GM23338 (cell line): ENCODE measurements at regions not wholly inside any gene's neighbourhood (a gene's known extent, or its start where the extent isn't known, plus 50 kb on each side); places are given as distances from the start of the nearest gene placed in this dataset.
"Not testable (repeated sequence)": the region's sequence is repeated elsewhere in the genome, so short reads cannot be mapped to it uniquely, and the experiment has no call there.

ENCODE experiments used
- ATAC-seq: fragments of 200-7000 bp; cut with Tn5 transposase; 3 replicates; pipeline ENCODE4 v1.9.1; 2020
- DNase-seq: peaks from one replicate; pipeline ENCODE4 v3.0.0-alpha.2; 2015; ENCODE audit warnings: low spot score
- H2AFZ ChIP-seq: fragments of 200-600 bp; sonication (generic); 2 replicates; pipeline ENCODE4 v1.8.0; 2016; ENCODE audit warnings: antibody characterized with exemption, mild to moderate bottlenecking, moderate library complexity
- H3F3A ChIP-seq: fragments of 200-600 bp; sonication (generic); replicated peaks from 2 replicates; pipeline ENCODE4 v1.8.0; 2017; ENCODE audit warnings: antibody characterized with exemption, mixed run types, low read depth
- H3K27ac ChIP-seq: fragments of 200-600 bp; sonication (generic); 2 replicates; pipeline ENCODE4 v1.6.1; 2016; ENCODE audit warnings: low read depth
- H3K27me3 ChIP-seq: fragments of 200-600 bp; sonication (generic); 2 replicates; pipeline ENCODE4 v1.8.0; 2016; ENCODE audit warnings: mild to moderate bottlenecking, mixed run types, moderate library complexity; ENCODE audit not compliant: insufficient read depth
- H3K36me3 ChIP-seq: fragments of 200-600 bp; sonication (generic); 2 replicates; pipeline ENCODE4 v1.8.0; 2016; ENCODE audit warnings: mild to moderate bottlenecking; ENCODE audit not compliant: insufficient read depth
- H3K4me1 ChIP-seq: fragments of 200-600 bp; sonication (generic); 2 replicates; pipeline ENCODE4 v1.8.0; 2016; ENCODE audit warnings: mild to moderate bottlenecking, moderate library complexity; ENCODE audit not compliant: insufficient read depth
- H3K4me2 ChIP-seq: fragments of 200-600 bp; sonication (generic); 2 replicates; pipeline ENCODE4 v1.7.1; 2017; ENCODE audit warnings: mixed run types
- H3K4me3 ChIP-seq: fragments of 200-600 bp; sonication (generic); 2 replicates; pipeline ENCODE4 v1.6.1; 2016; ENCODE audit warnings: mixed run types
- H3K79me2 ChIP-seq: fragments of 200-600 bp; sonication (generic); replicated peaks from 2 replicates; pipeline ENCODE4 v1.8.0; 2017; ENCODE audit warnings: mild to moderate bottlenecking; ENCODE audit not compliant: insufficient read depth
- H3K9me2 ChIP-seq: fragments of 200-600 bp; sonication (generic); 2 replicates; pipeline ENCODE4 v1.8.0; 2017; ENCODE audit not compliant: insufficient read depth
- H4K20me1 ChIP-seq: fragments of 200-600 bp; sonication (generic); replicated peaks from 2 replicates; pipeline ENCODE4 v1.8.0; 2017; ENCODE audit warnings: mild to moderate bottlenecking; ENCODE audit not compliant: insufficient read depth
- H3K27ac Mint-ChIP-seq: 2 replicates; pipeline ENCODE4 v1.8.0; 2020; ENCODE audit warnings: inconsistent platforms, mild to moderate bottlenecking, moderate library complexity, mixed read lengths
- H3K27me3 Mint-ChIP-seq: 3 replicates; pipeline ENCODE4 v1.8.0; 2022; ENCODE audit warnings: low read depth, mild to moderate bottlenecking, moderate library complexity, mixed read lengths, inconsistent platforms; ENCODE audit not compliant: insufficient read depth, poor library complexity
- H3K36me3 Mint-ChIP-seq: 3 replicates; pipeline ENCODE4 v1.8.0; 2021; ENCODE audit warnings: low read depth, mild to moderate bottlenecking, inconsistent platforms, moderate library complexity, mixed read lengths
- H3K4me1 Mint-ChIP-seq: 3 replicates; pipeline ENCODE4 v1.8.0; 2020; ENCODE audit warnings: mild to moderate bottlenecking, inconsistent platforms, mixed read lengths
- H3K4me3 Mint-ChIP-seq: 3 replicates; pipeline ENCODE4 v1.8.0; 2021; ENCODE audit warnings: moderate library complexity, mild to moderate bottlenecking, inconsistent platforms, mixed read lengths
- H3K9me3 Mint-ChIP-seq: 3 replicates; pipeline ENCODE4 v1.8.0; 2020; ENCODE audit warnings: moderate library complexity, mild to moderate bottlenecking, inconsistent platforms, mixed read lengths
- ETS1 ChIP-seq: IDR thresholded peaks from 2 replicates; pipeline ENCODE4 v1.6.1; 2016; ENCODE audit warnings: antibody characterized with exemption
- POLR2AphosphoS5 ChIP-seq: IDR thresholded peaks from 2 replicates; pipeline ENCODE4 v1.6.1; 2016; ENCODE audit warnings: antibody characterized with exemption, low read depth
- STAT1 ChIP-seq: IDR thresholded peaks from one replicate; pipeline ENCODE4 v1.6.1; 2016; ENCODE audit warnings: antibody characterized with exemption; ENCODE audit not compliant: unreplicated experiment
- ZNF114 ChIP-seq: fragments of 250-450 bp; sonication (Bioruptor Pico); IDR thresholded peaks from 2 replicates; pipeline ENCODE4 v1.5.0; 2020; ENCODE audit warnings: mild to moderate bottlenecking, moderate library complexity
- ZNF331 ChIP-seq: fragments of 250-450 bp; sonication (Bioruptor Pico); IDR thresholded peaks from 2 replicates; pipeline ENCODE4 v1.5.0; 2020; ENCODE audit warnings: low read depth, mild to moderate bottlenecking, moderate library complexity
- ZNF462 ChIP-seq: fragments of 250-450 bp; sonication (Bioruptor Pico); IDR thresholded peaks from 2 replicates; pipeline ENCODE4 v1.5.0; 2020; ENCODE audit warnings: mild to moderate bottlenecking, moderate library complexity

GRCh38 chr1:221967538-221967937, 225.6 kb upstream of the DUSP10 start:
- H3K4me1 Mint-ChIP-seq, result peaks cover 40% of the 10 kb centered on the region
- H2AFZ ChIP-seq, H3K27ac Mint-ChIP-seq, H3K9me3 Mint-ChIP-seq, H3K36me3 Mint-ChIP-seq, H3K27ac ChIP-seq, H3K36me3 ChIP-seq, H4K20me1 ChIP-seq, H3K4me3 ChIP-seq, H3K9me2 ChIP-seq, H3K4me3 Mint-ChIP-seq, ATAC-seq, H3K79me2 ChIP-seq, H3K27me3 Mint-ChIP-seq, H3F3A ChIP-seq, H3K27me3 ChIP-seq: not testable (repeated sequence)
- peak; percentile 24 for DNase-seq
- H3K4me2 ChIP-seq, result peak overlapping the region; percentile 48; the same call in 1 of the 2 replicates
- peaks cover 35% of the 10 kb centered on the region for H3K4me1 ChIP-seq

- DNase-seq, H3K4me3 Mint-ChIP-seq, H3K36me3 Mint-ChIP-seq, H3K9me3 Mint-ChIP-seq, H3K9me2 ChIP-seq, H3F3A ChIP-seq, H3K36me3 ChIP-seq, H3K4me3 ChIP-seq, ATAC-seq, H3K27ac Mint-ChIP-seq, H3K4me2 ChIP-seq, H2AFZ ChIP-seq, H4K20me1 ChIP-seq, H3K27ac ChIP-seq, H3K27me3 Mint-ChIP-seq, H3K27me3 ChIP-seq, H3K79me2 ChIP-seq: not testable (repeated sequence)
- peaks cover 37% of the 10 kb centered on the region for H3K4me1 Mint-ChIP-seq
- peaks cover 34% of the 10 kb centered on the region for H3K4me1 ChIP-seq
Measured at GRCh38 chr1:221966888-221967287, 225.0 kb upstream of the DUSP10 start.

GRCh38 chr1:221965891-221966290, 224.0 kb upstream of the DUSP10 start:
- not testable (repeated sequence) for DNase-seq, H3K4me3 Mint-ChIP-seq, H3K9me3 Mint-ChIP-seq

GRCh38 chr1:221965252-221965651, 223.4 kb upstream of the DUSP10 start:
- H3K4me3 Mint-ChIP-seq, result no peak overlapping the region
- H3K4me1 Mint-ChIP-seq, result peaks cover 29% of the 10 kb centered on the region
- 0 out of 2 replicates have a peak, but pooled peaks cover 4% of the 10 kb centered on the region for H3K9me2 ChIP-seq
- TF ChIP-seq ZNF331, result no peak
- no peak for TF ChIP-seq ETS1
- no peak for TF ChIP-seq POLR2AphosphoS5
- no peak for TF ChIP-seq ZNF114
- TF ChIP-seq ZNF462 (CRISPR knock-in tag), result no peak
- no peak for TF ChIP-seq STAT1

More at GRCh38 chr1:221965891-221966290, 224.0 kb upstream of the DUSP10 start:
- H3K27me3 ChIP-seq, H3K4me3 ChIP-seq, H3K36me3 Mint-ChIP-seq, H3K27me3 Mint-ChIP-seq, H3K27ac Mint-ChIP-seq, H3K36me3 ChIP-seq, H3K79me2 ChIP-seq, H3K27ac ChIP-seq, ATAC-seq, H3K4me2 ChIP-seq, H2AFZ ChIP-seq, H4K20me1 ChIP-seq, H3K9me2 ChIP-seq, H3F3A ChIP-seq: not testable (repeated sequence)
- H3K4me1 Mint-ChIP-seq, result peaks cover 29% of the 10 kb centered on the region
- peaks cover 32% of the 10 kb centered on the region for H3K4me1 ChIP-seq

More at GRCh38 chr1:221965252-221965651, 223.4 kb upstream of the DUSP10 start:
- Histone ChIP-seq H3K79me2 (no peaks in the 10 kb centered on the region), H3K27ac (no peak overlapping the region; the same call in 1 of the 2 replicates), H3K4me1 (peaks cover 26% of the 10 kb centered on the region), H2AFZ (no peak overlapping the region), H3K27me3 (no peaks in the 10 kb centered on the region), H4K20me1 (no peaks in the 10 kb centered on the region), H3K4me2 (peak overlapping the region; percentile 59; the same call in 1 of the 2 replicates), H3K36me3 (no peaks in the 10 kb centered on the region), H3F3A (no peaks in the 10 kb centered on the region), H3K4me3 (no peak overlapping the region)
- DNase-seq (no peak), ATAC-seq (no peak)
- Mint-ChIP-seq H3K27me3 (peaks cover 5% of the 10 kb centered on the region), H3K36me3 (peaks cover 8% of the 10 kb centered on the region), H3K9me3 (peaks cover 9% of the 10 kb centered on the region; the same call in 2 of the 3 replicates), H3K27ac (no peak overlapping the region)
